Ectodermal cell (in vitro differentiated cells): ENCODE measurements at regions not wholly inside any gene's neighbourhood (a gene's known extent, or its start where the extent isn't known, plus 50 kb on each side); places are given as distances from the start of the nearest gene placed in this dataset.

Experiments used
- H3K27ac ChIP-seq: 2 replicates; pipeline ENCODE4 v1.7.0; 2013; ENCODE audit warnings: mild to moderate bottlenecking, low read depth, low read length; ENCODE audit not compliant: insufficient read depth, poor library complexity, severe bottlenecking
- H3K27me3 ChIP-seq: 2 replicates; pipeline ENCODE4 v1.7.0; 2013; ENCODE audit warnings: mild to moderate bottlenecking, low read length; ENCODE audit not compliant: insufficient read depth, control insufficient read depth, poor library complexity, severe bottlenecking
- H3K36me3 ChIP-seq: one replicate; pipeline ENCODE4 v1.7.0; 2013; ENCODE audit warnings: low read length; ENCODE audit not compliant: control insufficient read depth, insufficient read depth
- H3K4me1 ChIP-seq: one replicate; pipeline ENCODE4 v1.7.0; 2013; ENCODE audit warnings: low read length; ENCODE audit not compliant: control insufficient read depth, insufficient read depth
- H3K4me3 ChIP-seq: 2 replicates; pipeline ENCODE4 v1.7.0; 2013; ENCODE audit warnings: low read depth, low read length, control low read depth; ENCODE audit not compliant: insufficient read depth
- H3K9me3 ChIP-seq: 2 replicates; pipeline ENCODE4 v1.7.0; 2013; ENCODE audit warnings: mild to moderate bottlenecking, low read length, moderate library complexity; ENCODE audit not compliant: control insufficient read depth
- WGBS, 2 experiments: methylation state at CpG; one replicate each; pipeline ENCODE4 v1.1.7; 2013; ENCODE audit warnings: missing lambda C conversion rate in 2 of 2; 5-methylcytosine and 5-hydroxymethylcytosine counted together

- Histone ChIP-seq H3K36me3 (no peaks in the 10 kb centered on the region), H3K27ac (no peak overlapping the region), H3K27me3 (no peaks in the 10 kb centered on the region), H3K4me1 (no peaks in the 10 kb centered on the region), H3K4me3 (no peak overlapping the region), H3K9me3 (no peaks in the 10 kb centered on the region)
Observed at GRCh38 chr1:227451954-227452353, 111.4 kb upstream of the ZNF678 start.

GRCh38 chr1:227451057-227451456 is 112.3 kb upstream of the ZNF678 start:
- H3K4me1 ChIP-seq: no peaks in the 10 kb centered on the region
- H3K27me3 ChIP-seq: no peaks in the 10 kb centered on the region
- no peaks in the 10 kb centered on the region for H3K9me3 ChIP-seq
- H3K4me3 ChIP-seq: no peak overlapping the region
- WGBS, 2 experiments: 94 to 95% methylated on average over 2 of the region's 2 CpGs
- H3K36me3 ChIP-seq: no peaks in the 10 kb centered on the region
- no peak overlapping the region for H3K27ac ChIP-seq

GRCh38 chr1:227450489-227450888 is 112.9 kb upstream of the ZNF678 start:
- Histone ChIP-seq H3K27me3 (no peaks in the 10 kb centered on the region), H3K9me3 (no peaks in the 10 kb centered on the region), H3K4me1 (no peaks in the 10 kb centered on the region), H3K4me3 (no peak overlapping the region), H3K36me3 (no peaks in the 10 kb centered on the region), H3K27ac (no peak overlapping the region)
- WGBS, 2 experiments: 91 to 92% methylated on average over 2 of the region's 2 CpGs

- no peak overlapping the region for H3K4me3 ChIP-seq
- no peaks in the 10 kb centered on the region for H3K27me3 ChIP-seq
- 94 to 97% methylated on average over 11 of the region's 11 CpGs for WGBS, 2 experiments
- H3K36me3 ChIP-seq: no peaks in the 10 kb centered on the region
- H3K4me1 ChIP-seq: no peaks in the 10 kb centered on the region
- H3K9me3 ChIP-seq: no peaks in the 10 kb centered on the region
- no peak overlapping the region for H3K27ac ChIP-seq
Observed at GRCh38 chr1:227449741-227450441, 113.5 kb upstream of the ZNF678 start.

GRCh38 chr1:227449051-227449450 is 114.3 kb upstream of the ZNF678 start:
- H3K4me1 ChIP-seq: no peaks in the 10 kb centered on the region
- no peak overlapping the region for H3K27ac ChIP-seq
- WGBS, 2 experiments: 55 to 60% methylated on average over 6 of the region's 6 CpGs
- no peaks in the 10 kb centered on the region for H3K9me3 ChIP-seq
- no peaks in the 10 kb centered on the region for H3K27me3 ChIP-seq
- no peak overlapping the region for H3K4me3 ChIP-seq
- H3K36me3 ChIP-seq: no peaks in the 10 kb centered on the region

GRCh38 chr1:227447531-227447990 is 115.8 kb upstream of the ZNF678 start:
- no peak overlapping the region for H3K27ac ChIP-seq
- no peaks in the 10 kb centered on the region for H3K36me3 ChIP-seq
- WGBS, 2 experiments: 89% methylated on average over 25 of the region's 25 CpGs
- no peaks in the 10 kb centered on the region for H3K27me3 ChIP-seq
- no peaks in the 10 kb centered on the region for H3K4me1 ChIP-seq
- no peaks in the 10 kb centered on the region for H3K9me3 ChIP-seq
- no peak overlapping the region for H3K4me3 ChIP-seq

GRCh38 chr1:227445746-227446145 is 117.6 kb upstream of the ZNF678 start:
- Histone ChIP-seq H3K36me3 (no peaks in the 10 kb centered on the region), H3K4me3 (no peak overlapping the region), H3K4me1 (no peaks in the 10 kb centered on the region), H3K27me3 (no peaks in the 10 kb centered on the region), H3K9me3 (no peaks in the 10 kb centered on the region), H3K27ac (no peak overlapping the region)
- WGBS, 2 experiments: 90 to 98% methylated on average over 2 of the region's 2 CpGs

GRCh38 chr1:227445092-227445674 is 118.2 kb upstream of the ZNF678 start:
- Histone ChIP-seq H3K36me3 (no peaks in the 10 kb centered on the region), H3K4me1 (no peaks in the 10 kb centered on the region), H3K9me3 (no peaks in the 10 kb centered on the region), H3K27ac (no peak overlapping the region), H3K4me3 (no peak overlapping the region), H3K27me3 (no peaks in the 10 kb centered on the region)
- 90 to 92% methylated on average over 4 of the region's 4 CpGs for WGBS, 2 experiments

- Histone ChIP-seq H3K9me3 (no peaks in the 10 kb centered on the region), H3K36me3 (no peaks in the 10 kb centered on the region), H3K27ac (no peak overlapping the region), H3K4me3 (no peak overlapping the region), H3K4me1 (no peaks in the 10 kb centered on the region), H3K27me3 (no peaks in the 10 kb centered on the region)
- WGBS, 2 experiments: 83 to 90% methylated on average over 6 to 7 of the region's 7 CpGs
Observed at GRCh38 chr1:227440182-227440581, 121.9 kb upstream of the CDC42BPA start.

- 56 to 59% methylated on average over 7 of the region's 7 CpGs for WGBS, 2 experiments
- Histone ChIP-seq H3K27me3 (no peaks in the 10 kb centered on the region), H3K4me1 (no peaks in the 10 kb centered on the region), H3K4me3 (no peak overlapping the region), H3K9me3 (no peaks in the 10 kb centered on the region), H3K36me3 (no peaks in the 10 kb centered on the region), H3K27ac (no peak overlapping the region)
Observed at GRCh38 chr1:227437495-227438008, 119.3 kb upstream of the CDC42BPA start.
